GM12874 (cell line): ENCODE measurements at regions not wholly inside any gene's neighbourhood (a gene's known extent, or its start where the extent isn't known, plus 50 kb on each side); places are given as distances from the start of the nearest gene placed in this dataset.

Source experiments
- TF ChIP-seq, protein P1 (sequence below): IDR thresholded peaks from 2 replicates; pipeline ENCODE4 v1.5.1; 2011; ENCODE audit warnings: low read depth, mild to moderate bottlenecking, control low read depth, low read length, moderate library complexity; ENCODE audit not compliant: insufficient read depth

DNA sequence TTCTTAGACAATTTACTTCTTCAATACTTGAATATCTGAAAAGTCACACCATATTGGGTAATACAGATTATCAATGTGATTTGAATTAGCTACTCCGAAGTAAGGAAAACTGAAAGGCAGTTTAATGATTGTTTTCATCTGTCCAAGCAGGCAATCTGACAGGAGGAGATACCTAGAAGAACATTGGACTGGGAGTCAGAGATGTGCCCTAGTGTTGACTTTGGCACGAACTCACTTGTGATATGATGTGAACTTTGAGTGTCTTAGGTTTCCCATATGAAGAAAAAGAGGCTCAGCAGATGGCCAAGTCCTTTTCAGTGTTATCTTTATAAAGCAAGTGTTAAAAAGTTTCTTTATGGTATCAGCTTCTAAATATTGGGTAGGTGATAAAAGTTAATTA, 287.1 kb downstream of the MTX2 start:
- TF ChIP-seq, protein P1, sequence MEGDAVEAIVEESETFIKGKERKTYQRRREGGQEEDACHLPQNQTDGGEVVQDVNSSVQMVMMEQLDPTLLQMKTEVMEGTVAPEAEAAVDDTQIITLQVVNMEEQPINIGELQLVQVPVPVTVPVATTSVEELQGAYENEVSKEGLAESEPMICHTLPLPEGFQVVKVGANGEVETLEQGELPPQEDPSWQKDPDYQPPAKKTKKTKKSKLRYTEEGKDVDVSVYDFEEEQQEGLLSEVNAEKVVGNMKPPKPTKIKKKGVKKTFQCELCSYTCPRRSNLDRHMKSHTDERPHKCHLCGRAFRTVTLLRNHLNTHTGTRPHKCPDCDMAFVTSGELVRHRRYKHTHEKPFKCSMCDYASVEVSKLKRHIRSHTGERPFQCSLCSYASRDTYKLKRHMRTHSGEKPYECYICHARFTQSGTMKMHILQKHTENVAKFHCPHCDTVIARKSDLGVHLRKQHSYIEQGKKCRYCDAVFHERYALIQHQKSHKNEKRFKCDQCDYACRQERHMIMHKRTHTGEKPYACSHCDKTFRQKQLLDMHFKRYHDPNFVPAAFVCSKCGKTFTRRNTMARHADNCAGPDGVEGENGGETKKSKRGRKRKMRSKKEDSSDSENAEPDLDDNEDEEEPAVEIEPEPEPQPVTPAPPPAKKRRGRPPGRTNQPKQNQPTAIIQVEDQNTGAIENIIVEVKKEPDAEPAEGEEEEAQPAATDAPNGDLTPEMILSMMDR = no peak

- TF ChIP-seq, protein P1 = no peak
These were observed 288.6 kb downstream of the MTX2 start for GRCh38 chr2:176557821-176558220.

GRCh38 chr2:176558574-176559140, 289.4 kb downstream of the MTX2 start:
- TF ChIP-seq, protein P1 = no peak

DNA sequence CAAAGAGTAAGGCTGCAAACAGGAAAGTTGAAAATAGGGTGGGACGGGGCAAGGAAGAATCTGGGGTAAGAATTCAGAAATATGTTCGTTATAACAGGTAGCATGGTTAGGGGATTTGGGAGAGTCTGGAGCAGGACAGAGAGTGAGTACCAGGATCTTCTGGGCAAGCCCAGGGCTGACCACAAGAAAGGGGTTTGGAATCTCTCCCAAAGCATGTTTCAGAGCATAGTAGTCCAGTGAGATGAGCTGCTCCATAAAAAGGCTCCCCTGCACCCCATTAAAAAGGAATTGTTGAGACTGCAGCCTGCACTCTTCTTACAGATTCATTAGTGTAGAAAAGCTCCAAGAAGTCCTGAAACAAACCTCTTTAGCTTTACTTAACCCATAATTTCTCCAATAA, 291.1 kb downstream of the MTX2 start:
- TF ChIP-seq, protein P1 = no peak

DNA sequence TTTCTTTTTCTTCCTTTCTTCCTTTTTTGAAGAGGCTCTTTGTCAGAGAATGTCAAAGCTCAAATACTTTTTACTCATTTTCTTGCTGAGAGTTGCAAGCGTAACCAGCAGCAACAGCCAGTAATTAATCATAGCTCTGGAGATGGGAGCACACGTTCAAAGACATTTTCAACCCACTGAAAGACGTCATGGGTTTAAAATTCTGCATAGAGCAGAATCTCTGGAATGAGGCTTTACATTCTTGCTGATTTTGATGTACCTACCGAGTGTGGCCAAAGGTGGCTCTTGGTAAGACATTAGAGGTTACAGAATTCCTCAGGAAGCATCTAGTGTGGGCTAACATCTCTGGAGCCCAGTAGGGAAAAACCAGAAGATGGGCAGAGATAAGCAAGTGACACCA, 292.5 kb downstream of the MTX2 start:
- TF ChIP-seq, protein P1 = no peak

DNA sequence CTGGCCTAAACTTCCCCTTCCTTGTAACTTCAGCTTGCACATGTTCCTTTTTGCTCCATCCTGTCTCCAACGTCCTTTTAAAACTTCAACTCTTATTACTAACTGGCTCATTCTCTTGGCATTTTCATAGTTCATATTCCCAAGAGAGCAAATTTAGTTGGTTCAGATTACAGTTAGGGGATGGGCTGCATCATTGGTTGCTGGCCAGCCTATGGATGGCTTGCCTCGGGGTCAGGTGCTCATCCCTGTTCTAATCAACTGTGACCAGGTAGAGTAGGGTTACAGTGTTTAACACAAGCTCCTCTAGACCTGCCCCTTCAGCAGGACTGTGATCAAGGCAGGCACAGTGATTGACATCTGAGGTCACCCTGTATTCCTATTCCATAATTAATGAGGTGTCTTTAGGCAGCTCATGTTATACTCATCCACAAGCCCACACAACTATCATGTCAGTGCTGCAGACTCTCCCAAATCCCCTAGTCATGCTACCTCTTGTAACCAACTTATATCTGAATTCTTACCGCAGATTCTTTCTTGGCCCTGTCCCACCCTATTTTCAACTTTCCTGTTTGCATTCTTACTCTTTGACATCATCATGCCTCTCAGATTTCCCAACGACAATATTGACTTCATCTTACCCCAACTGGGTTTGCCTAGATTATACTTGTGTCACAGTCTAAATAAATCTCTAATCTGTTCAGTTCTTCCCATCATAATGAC, 293.3 kb downstream of the MTX2 start:
- TF ChIP-seq, protein P1 = no peak

- TF ChIP-seq, protein P1 = no peak
These were observed 296.5 kb downstream of the MTX2 start for GRCh38 chr2:176565641-176566323.
